ENCODE measurements at regions not wholly inside any gene's neighbourhood (a gene's known extent, or its start where the extent isn't known, plus 50 kb on each side); places are given as distances from the start of the nearest gene placed in this dataset.

DNA sequence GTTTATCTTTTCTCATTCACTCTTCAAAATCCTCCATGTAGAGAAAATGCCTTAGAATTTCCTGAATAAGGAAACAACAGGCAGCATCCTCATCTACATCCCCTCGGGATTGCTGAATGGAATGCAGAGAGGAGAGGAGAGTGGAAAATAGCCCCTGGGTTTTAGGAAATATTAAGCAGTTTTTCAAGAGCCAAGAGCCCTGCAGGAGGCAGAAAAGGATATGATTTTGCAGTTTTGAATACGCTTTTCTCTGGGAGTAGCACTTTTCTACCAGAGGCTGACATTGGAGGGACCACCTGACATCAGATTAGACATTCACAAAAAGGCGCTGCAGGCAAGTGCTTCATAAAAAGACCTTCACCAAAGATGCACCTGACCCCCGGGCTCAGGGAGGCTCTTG is 362.2 kb upstream of the SFSWAP start:
- Mint-ChIP-seq H3K4me1 (no peaks in the 10 kb centered on the region), H3K27ac (no peak overlapping the region), H3K27me3 (ENCODE audit: low read depth in 3 of 3) (peaks cover 2 to 7% (median 3%) of the 10 kb centered on the region in 3 donors), H3K4me3 (no peak overlapping the region), H3K9me3 (no peaks in the 10 kb centered on the region), H3K36me3 (no peaks in the 10 kb centered on the region)
- DNase-seq: no peak

DNA sequence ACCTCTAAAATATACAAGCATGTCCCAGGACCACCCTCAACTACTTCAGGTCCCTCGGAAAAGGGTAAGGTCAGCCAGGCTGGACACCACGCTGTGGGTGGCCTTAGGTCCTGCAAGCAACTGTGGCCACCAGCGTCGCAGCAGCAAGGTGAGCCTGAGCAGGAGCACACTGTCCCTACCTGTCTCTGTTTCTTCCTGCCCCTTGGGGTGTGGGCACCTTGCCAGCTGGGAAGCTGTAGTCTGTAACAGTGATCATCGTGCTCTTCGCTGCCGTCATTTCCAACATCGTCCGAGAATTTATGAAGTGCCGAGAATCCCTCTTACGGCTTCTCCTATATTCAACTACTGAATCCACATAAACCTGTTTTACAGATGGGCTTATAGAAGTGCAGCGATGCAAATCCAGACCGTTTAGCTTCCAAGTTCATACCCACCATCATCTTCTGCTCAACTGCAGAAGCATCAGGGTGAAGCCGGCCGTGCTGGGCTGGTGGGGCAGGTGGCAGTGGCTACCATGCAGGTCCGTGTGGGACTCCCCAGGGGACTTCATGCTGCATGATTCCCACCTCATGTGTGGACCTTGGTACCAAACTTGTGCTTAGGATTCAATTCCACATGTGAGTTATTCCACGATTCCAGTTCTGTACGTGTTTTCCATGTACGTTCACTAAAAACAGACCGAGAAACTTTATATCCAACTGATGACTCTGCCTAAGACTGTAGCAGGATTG is 361.3 kb upstream of the SFSWAP start:
- Mint-ChIP-seq H3K4me1 (no peaks in the 10 kb centered on the region), H3K9me3 (no peaks in the 10 kb centered on the region), H3K27ac (no peak overlapping the region), H3K27me3 (ENCODE audit: low read depth in 3 of 3) (peaks cover 2 to 11% (median 3%) of the 10 kb centered on the region in 3 donors), H3K36me3 (no peaks in the 10 kb centered on the region), H3K4me3 (no peak overlapping the region)
- no peak for DNase-seq

DNA sequence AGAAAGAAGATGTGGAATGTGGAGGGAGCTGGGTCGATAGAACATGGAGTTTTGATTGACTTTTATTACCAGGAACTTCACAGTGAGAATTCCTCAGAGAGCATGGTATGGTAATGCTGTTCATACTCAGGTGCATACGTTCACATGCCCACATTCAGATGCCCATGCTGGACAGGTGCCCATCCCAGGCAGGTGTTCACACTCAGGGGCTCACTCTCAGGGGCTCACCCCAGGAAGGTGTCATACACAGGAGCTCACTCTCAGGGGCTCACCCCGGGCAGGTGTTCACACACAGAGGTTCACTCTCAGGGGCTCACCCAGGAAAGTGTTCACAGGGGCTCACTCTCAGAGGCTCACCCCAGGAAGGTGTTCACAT is 360.0 kb upstream of the SFSWAP start:
- no peak overlapping the region for H3K27ac Mint-ChIP-seq

DNA sequence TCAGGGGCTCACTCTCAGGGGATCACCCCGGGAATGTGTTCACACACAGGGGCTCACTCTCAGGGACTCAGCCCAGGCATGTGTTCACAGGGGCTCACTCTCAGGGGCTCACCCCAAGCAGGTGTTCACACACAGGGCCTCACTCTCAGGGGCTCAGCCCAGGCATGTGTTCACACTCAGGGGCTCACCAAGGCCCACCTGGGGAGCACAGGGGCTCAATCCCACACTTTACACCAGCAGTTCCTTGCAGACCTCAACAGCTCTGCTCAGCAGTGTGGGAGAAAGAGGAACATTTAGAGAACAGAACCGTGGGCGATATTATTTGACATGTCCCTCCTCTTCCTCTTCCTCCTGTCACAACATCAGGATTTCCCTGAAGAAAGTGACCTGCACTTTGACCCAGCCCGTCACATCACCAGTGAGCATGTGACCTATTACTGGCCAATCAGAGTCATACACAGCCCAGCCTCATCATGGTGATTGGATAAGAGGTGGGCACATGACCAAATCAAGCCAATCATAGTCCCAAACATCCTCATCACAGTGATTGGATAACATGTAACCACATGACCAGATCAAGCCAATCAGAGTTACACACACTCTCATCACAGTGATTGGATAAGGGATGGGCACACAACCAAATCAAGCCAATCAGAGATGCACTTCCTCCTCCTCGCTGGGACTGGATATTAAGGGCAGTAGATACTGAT is 359.4 kb upstream of the SFSWAP start:
- H3K4me3 Mint-ChIP-seq: no peak overlapping the region
- DNase-seq: no peak
- H3K4me1 Mint-ChIP-seq: no peaks in the 10 kb centered on the region
- H3K9me3 Mint-ChIP-seq: peaks cover 0 to 2% (median 0%) of the 10 kb centered on the region in 6 donors
- peaks cover 2 to 14% (median 3%) of the 10 kb centered on the region in 3 donors for H3K27me3 Mint-ChIP-seq (ENCODE audit: low read depth in 3 of 3)
- no peak overlapping the region for H3K27ac Mint-ChIP-seq
- H3K36me3 Mint-ChIP-seq: no peaks in the 10 kb centered on the region

More for the DNA sequence above, 360.0 kb upstream of the SFSWAP start:
- peaks cover 2 to 14% (median 3%) of the 10 kb centered on the region in 3 donors for H3K27me3 Mint-ChIP-seq (ENCODE audit: low read depth in 3 of 3)
- H3K4me3 Mint-ChIP-seq: no peak overlapping the region
- peaks cover 0 to 2% (median 0%) of the 10 kb centered on the region in 6 donors for H3K9me3 Mint-ChIP-seq
- DNase-seq: no peak
- H3K4me1 Mint-ChIP-seq: no peaks in the 10 kb centered on the region
- no peaks in the 10 kb centered on the region for H3K36me3 Mint-ChIP-seq

DNA sequence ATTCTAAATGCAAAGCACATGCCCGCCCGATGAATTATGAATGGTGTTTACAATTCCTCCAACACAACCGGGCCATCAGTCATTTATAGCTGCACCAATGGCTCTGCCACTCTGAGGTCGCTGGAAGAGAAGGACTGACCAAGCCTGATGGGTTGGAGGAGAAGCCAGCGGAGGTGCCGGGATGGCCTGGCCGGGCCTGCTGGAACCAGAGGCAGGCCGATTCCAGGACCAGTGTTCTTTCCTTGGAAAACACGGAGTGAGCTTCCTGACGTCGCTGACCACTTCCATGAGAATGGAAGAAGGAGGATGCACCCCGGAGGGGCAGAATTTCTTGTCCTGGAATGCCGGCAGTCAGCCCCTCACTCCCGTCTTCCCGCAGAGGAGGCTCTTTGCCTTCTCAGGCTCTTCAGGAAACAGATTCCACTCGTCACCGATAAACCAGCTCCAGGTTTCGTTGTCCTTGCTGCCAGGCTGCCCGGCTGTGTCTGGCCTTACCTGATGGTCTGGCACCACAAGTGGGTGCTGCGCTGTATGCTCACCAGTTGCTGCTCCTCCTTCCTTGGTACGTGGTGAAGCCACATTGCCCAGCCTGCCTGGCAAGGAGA is 358.5 kb upstream of the SFSWAP start:
- H3K9me3 Mint-ChIP-seq: peaks cover 0 to 2% (median 0%) of the 10 kb centered on the region in 6 donors
- H3K4me1 Mint-ChIP-seq: no peaks in the 10 kb centered on the region
- H3K4me3 Mint-ChIP-seq: no peak overlapping the region
- H3K27ac Mint-ChIP-seq: no peak overlapping the region
- DNase-seq: no peak
- no peaks in the 10 kb centered on the region for H3K36me3 Mint-ChIP-seq
- H3K27me3 Mint-ChIP-seq (ENCODE audit: low read depth in 3 of 3): peaks cover 2 to 14% (median 2%) of the 10 kb centered on the region in 3 donors

DNA sequence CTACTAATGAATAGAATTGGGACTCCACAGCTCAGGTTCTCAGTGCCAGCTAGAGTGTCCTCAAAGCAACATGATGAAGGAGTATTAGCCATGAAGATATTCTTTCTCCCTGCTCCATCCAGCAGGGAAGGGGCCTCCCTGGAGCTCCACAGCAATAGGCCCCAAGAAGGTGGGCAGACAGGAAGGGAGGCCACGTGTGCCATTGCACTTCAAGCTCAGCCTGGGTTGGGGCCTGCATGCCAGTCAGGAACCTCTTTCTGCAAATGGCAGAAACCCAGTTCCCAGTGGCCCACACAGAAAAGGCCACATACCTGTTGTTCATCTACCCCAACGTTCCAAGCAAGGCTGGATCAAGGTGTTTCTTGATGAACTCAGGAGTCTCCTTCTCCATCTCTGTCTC is 357.5 kb upstream of the SFSWAP start:
- H3K27ac Mint-ChIP-seq: no peak overlapping the region
- peaks cover 0 to 2% (median 0%) of the 10 kb centered on the region in 6 donors for H3K9me3 Mint-ChIP-seq
- no peaks in the 10 kb centered on the region for H3K36me3 Mint-ChIP-seq
- no peak for DNase-seq
- no peaks in the 10 kb centered on the region for H3K4me1 Mint-ChIP-seq
- peaks cover 0 to 12% (median 2%) of the 10 kb centered on the region in 3 donors for H3K27me3 Mint-ChIP-seq (ENCODE audit: low read depth in 3 of 3)
- no peak overlapping the region for H3K4me3 Mint-ChIP-seq

DNA sequence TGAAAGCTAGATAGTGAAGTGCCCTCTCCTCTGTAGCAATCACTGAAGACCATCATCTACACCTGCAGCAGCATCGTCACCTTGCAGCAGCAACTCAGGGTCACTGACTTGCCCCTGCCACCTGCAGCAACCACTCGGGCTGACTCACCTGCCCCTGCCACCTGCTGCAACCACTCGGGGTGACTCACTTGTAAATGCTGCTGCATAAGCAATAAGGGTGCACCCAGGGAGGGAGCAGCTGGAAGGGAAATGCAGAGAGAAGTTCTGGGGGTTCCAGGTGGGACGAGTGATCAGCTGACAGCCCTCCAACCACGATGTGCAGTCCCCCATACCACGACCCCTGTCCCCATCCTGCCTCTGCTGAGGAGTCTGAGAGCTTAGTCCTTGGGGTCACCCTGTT is 357.1 kb upstream of the SFSWAP start:
- Mint-ChIP-seq H3K4me3 (no peak overlapping the region), H3K36me3 (no peaks in the 10 kb centered on the region), H3K4me1 (no peaks in the 10 kb centered on the region), H3K9me3 (peaks cover 0 to 2% (median 0%) of the 10 kb centered on the region in 6 donors), H3K27ac (no peak overlapping the region), H3K27me3 (ENCODE audit: low read depth in 3 of 3) (peaks cover 0 to 10% (median 2%) of the 10 kb centered on the region in 3 donors)
- no peak for DNase-seq

DNA sequence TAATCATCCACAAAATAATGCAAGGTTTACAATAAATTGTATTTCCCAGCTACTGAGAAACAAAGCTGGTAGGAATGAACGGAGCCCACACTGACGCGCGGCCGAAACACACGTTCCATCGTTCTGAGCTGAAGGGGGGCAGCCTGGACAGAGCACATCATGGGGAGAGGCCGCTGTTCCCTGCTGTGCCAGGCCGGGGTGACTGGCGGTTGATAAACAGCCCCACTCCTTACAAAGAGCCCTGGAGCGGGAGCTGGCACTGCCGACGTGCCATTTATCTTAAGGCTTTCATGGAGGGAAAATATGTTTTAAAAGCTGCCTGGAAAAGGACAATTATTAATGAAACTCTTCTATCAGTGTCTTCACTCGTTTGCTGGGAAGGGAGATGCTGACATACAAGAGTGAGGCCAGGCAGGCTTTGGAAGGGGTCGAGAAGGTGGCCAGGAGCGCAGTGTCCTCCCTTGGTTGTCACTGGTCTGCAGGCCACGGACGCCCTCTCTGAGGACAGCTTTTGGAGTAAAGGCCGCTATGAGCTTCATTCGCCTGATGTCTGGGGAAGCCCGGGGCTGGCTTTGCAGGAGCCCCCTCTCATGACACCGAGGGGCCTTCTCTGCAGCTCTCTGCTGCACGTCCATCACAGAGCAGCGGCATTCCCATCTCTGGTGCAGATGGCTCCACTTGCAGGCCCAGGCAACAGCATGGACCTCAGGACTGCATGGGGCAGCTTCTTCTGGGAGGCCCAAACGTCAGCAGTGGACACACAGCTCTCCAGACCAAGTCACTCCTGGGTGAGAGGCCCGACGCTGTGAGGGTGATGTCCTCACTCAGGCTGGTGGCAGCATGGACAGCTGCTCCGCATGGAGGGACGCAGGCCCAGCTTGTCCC is 355.3 kb upstream of the SFSWAP start:
- no peaks in the 10 kb centered on the region for H3K4me1 Mint-ChIP-seq
- no peak overlapping the region for H3K27ac Mint-ChIP-seq
- H3K36me3 Mint-ChIP-seq: no peaks in the 10 kb centered on the region
- DNase-seq: no peak
- H3K9me3 Mint-ChIP-seq: peaks cover 0 to 2% (median 0%) of the 10 kb centered on the region in 6 donors
- H3K4me3 Mint-ChIP-seq: no peak overlapping the region
- peaks cover 0 to 10% (median 9%) of the 10 kb centered on the region in 3 donors for H3K27me3 Mint-ChIP-seq (ENCODE audit: low read depth in 3 of 3)

DNA sequence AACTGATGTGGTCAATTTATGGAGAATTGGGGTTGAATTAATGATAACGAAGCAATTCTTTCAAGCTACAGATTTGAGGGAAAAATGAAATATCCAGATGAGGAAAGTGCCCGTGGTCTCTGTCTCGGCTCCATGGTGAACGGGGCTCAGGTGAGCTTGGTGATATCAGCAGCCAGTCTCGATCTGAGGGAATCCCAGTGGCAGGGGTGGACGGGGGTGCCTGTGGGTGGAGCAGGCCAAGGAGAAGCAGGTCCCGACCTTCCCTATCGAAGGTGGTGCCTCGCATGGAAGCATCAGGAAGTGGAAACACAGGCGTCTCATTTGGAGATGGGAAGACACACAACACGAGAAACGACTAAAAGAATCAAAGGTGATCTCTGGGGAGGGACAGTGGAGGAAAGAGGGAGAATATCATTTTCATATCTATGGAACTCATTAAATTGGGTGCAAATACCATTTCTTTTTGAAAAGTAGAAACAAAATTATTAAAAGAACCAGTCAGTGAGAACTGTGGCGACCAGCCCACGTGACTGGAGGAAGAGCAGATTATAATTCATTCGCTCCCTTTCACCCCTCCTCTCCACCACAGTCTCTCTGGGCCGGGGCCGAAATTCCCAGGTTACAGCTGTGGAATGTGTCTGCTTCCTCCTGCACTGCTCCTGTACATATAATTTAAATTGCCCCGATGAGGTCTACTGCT is 354.3 kb upstream of the SFSWAP start:
- Mint-ChIP-seq H3K27ac (no peak overlapping the region), H3K4me3 (no peak overlapping the region), H3K36me3 (no peaks in the 10 kb centered on the region), H3K9me3 (peaks cover 0 to 2% (median 0%) of the 10 kb centered on the region in 6 donors), H3K27me3 (ENCODE audit: low read depth in 3 of 3) (peaks cover 0 to 9% (median 8%) of the 10 kb centered on the region in 3 donors), H3K4me1 (no peaks in the 10 kb centered on the region)
- DNase-seq: no peak

DNA sequence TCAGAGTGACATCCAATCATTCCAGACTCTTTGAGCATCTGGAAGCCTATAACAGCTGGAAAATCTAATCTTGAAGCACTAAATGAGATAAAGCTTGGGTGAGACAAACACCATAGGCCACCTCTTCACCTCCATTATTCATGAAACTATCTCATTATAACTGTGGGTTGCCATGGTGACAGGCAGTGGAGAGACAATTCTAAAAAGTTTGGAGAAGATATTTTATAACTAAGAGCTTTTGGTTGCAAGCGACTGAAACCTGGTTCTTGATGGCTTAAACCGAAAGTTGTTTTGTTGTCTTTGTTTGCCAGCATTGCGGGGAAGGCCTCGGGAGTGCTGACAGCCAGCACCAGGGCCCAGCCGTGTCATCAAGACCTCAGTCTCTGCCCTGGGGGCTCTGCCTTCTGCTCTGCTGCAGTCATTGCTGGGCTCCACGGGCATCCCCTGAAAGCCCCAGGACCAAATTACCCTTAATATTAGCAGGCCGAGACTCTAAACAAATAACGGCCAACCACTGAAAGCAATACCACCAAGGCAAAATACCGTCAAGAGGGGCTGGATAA is 353.6 kb upstream of the SFSWAP start:
- H3K27me3 Mint-ChIP-seq (ENCODE audit: low read depth in 3 of 3): peaks cover 2 to 9% (median 7%) of the 10 kb centered on the region in 3 donors
- no peak overlapping the region for H3K27ac Mint-ChIP-seq
- H3K36me3 Mint-ChIP-seq: no peaks in the 10 kb centered on the region
- H3K4me3 Mint-ChIP-seq: no peak overlapping the region
- peaks cover 0 to 2% (median 0%) of the 10 kb centered on the region in 6 donors for H3K9me3 Mint-ChIP-seq
- no peaks in the 10 kb centered on the region for H3K4me1 Mint-ChIP-seq
- DNase-seq: no peak

DNA sequence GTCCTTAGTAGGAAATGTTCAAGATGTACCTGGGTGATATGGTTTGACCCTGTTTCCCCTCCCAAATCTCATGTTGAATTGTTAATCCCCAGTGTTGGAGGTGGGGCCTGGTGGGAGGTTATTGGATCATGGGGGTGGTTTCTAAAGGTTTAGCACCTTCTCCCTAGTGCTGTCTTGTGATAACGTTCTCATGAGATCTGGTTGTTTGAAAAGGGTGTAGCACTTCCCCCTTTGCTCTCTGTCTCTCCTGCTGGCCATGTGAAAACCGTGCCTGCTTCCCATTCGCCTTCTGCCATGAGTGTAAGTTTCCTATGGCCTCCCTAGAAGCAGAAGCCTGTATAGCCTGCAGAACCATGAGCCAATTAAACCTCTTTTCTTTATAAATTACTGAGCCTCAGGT is 353.0 kb upstream of the SFSWAP start:
- Mint-ChIP-seq H3K36me3 (no peaks in the 10 kb centered on the region), H3K27me3 (ENCODE audit: low read depth in 3 of 3) (peaks cover 2 to 7% (median 7%) of the 10 kb centered on the region in 3 donors), H3K9me3 (peaks cover 0 to 2% (median 0%) of the 10 kb centered on the region in 6 donors), H3K4me1 (no peaks in the 10 kb centered on the region), H3K4me3 (no peak overlapping the region), H3K27ac (no peak overlapping the region)
- no peak for DNase-seq

DNA sequence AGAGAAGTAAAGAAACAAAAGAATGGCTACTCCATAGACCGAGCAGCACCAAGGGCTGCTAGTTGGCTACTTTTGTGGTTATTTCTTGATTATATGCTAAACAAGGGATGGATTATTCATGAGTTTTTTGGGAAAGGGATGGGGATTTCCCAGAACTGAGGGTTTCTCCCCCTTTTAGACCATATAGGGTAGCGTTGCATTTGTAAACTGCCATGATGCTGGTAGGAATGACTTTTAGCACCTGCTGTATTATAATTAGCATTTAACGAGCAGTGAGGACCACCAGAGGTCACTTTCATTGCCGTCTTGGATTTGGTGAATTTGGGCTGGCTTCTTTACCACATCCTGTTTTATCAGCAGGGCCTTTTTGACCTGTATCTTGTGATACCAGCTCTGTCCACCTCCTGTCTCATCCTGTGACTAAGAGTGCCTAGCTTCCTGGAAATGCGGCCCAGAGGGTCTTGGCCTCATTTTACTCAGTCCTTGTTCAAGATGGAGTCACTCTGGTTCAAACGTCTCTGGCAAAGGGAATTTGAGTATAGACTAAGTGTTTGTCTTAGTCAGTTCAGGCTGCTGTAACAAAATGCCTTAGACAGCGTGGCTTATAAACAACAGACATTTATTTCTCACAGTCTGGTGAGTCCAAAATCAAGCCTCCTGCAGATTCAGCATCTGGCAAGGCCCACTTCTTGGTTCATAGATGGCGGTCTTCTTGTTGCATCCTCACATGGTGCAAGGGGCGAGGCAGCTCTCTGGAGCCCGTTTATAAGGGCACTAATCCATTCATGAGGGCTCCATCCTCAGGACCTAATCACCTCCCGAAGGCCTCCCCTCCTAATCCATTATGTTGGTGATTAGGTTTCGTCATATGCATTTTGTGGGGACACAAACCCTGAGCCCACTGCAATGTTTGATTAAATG is 348.3 kb upstream of the SFSWAP start:
- Mint-ChIP-seq H3K4me3 (no peak overlapping the region), H3K36me3 (no peaks in the 10 kb centered on the region), H3K27ac (no peak overlapping the region), H3K9me3 (no peaks in the 10 kb centered on the region), H3K4me1 (no peaks in the 10 kb centered on the region), H3K27me3 (ENCODE audit: low read depth in 3 of 3) (peaks cover 0 to 7% (median 2%) of the 10 kb centered on the region in 3 donors)
- no peak for DNase-seq

Measured in immature natural killer cell (primary cell).